ENCODE measurements at regions not wholly inside any gene's neighbourhood (a gene's known extent, or its start where the extent isn't known, plus 50 kb on each side); places are given as distances from the start of the nearest gene placed in this dataset.

DNA sequence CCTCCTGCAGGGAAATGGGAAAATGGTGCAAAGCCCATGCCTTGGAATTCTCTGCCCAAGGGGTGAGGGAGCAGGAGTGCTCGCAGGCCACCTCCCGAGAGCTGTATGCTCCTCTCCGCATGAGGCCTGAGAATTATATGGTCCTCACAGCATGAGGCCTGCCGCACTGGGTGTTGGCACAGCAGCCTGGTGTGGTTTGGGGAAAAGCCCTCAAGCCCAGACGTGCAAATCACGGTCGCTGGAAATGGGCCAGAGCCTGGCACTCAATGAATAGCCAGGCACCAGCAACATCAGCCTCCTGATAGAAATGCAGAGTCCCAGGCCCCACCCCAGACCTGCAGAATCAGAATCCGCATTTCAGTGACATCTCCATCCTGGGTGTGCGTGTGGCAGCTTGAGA, 156.4 kb upstream of the FOXF1 start:
- no peak overlapping the region for H3K4me3 ChIP-seq
- no peaks in the 10 kb centered on the region for H3K9me3 ChIP-seq (ENCODE audit: insufficient read depth, low read depth)
- no peak overlapping the region for H3K4me2 ChIP-seq
- H3K27ac ChIP-seq, result no peak overlapping the region
- H3K79me2 ChIP-seq (ENCODE audit: low read depth), result no peaks in the 10 kb centered on the region
- no peak for DNase-seq
- TF ChIP-seq, protein P1, sequence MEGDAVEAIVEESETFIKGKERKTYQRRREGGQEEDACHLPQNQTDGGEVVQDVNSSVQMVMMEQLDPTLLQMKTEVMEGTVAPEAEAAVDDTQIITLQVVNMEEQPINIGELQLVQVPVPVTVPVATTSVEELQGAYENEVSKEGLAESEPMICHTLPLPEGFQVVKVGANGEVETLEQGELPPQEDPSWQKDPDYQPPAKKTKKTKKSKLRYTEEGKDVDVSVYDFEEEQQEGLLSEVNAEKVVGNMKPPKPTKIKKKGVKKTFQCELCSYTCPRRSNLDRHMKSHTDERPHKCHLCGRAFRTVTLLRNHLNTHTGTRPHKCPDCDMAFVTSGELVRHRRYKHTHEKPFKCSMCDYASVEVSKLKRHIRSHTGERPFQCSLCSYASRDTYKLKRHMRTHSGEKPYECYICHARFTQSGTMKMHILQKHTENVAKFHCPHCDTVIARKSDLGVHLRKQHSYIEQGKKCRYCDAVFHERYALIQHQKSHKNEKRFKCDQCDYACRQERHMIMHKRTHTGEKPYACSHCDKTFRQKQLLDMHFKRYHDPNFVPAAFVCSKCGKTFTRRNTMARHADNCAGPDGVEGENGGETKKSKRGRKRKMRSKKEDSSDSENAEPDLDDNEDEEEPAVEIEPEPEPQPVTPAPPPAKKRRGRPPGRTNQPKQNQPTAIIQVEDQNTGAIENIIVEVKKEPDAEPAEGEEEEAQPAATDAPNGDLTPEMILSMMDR (conservative IDR thresholded peaks at IDR 0.05), result no peak
- TF ChIP-seq EZH2 (IDR thresholded peaks at IDR 0.05; ENCODE audit: low read depth), result no peak
- no peaks in the 10 kb centered on the region for H3F3A ChIP-seq (ENCODE audit: insufficient read depth, low read depth)
- intact Hi-C loops (cut with micrococcal nuclease; ENCODE audit: unreplicated experiment), result no loop called here
- BruUV-seq (replicated peaks), result no TSS peak
- H2AFZ ChIP-seq, result no peak overlapping the region
- H3K27me3 ChIP-seq (ENCODE audit: insufficient read depth, low read depth), result peaks cover 94% of the 10 kb centered on the region
- no peaks in the 10 kb centered on the region for H3K4me1 ChIP-seq (replicated peaks; ENCODE audit: insufficient read depth)
- no peaks in the 10 kb centered on the region for H3K36me3 ChIP-seq (ENCODE audit: low read depth)
- CTCF ChIA-PET, result no interaction called here
- POLR2A ChIA-PET (ENCODE audit: unreplicated experiment), result no interaction called here
- H3K9me2 ChIP-seq (ENCODE audit: insufficient read depth), result no peaks in the 10 kb centered on the region
- no peaks in the 10 kb centered on the region for H4K20me1 ChIP-seq (ENCODE audit: insufficient read depth)

DNA sequence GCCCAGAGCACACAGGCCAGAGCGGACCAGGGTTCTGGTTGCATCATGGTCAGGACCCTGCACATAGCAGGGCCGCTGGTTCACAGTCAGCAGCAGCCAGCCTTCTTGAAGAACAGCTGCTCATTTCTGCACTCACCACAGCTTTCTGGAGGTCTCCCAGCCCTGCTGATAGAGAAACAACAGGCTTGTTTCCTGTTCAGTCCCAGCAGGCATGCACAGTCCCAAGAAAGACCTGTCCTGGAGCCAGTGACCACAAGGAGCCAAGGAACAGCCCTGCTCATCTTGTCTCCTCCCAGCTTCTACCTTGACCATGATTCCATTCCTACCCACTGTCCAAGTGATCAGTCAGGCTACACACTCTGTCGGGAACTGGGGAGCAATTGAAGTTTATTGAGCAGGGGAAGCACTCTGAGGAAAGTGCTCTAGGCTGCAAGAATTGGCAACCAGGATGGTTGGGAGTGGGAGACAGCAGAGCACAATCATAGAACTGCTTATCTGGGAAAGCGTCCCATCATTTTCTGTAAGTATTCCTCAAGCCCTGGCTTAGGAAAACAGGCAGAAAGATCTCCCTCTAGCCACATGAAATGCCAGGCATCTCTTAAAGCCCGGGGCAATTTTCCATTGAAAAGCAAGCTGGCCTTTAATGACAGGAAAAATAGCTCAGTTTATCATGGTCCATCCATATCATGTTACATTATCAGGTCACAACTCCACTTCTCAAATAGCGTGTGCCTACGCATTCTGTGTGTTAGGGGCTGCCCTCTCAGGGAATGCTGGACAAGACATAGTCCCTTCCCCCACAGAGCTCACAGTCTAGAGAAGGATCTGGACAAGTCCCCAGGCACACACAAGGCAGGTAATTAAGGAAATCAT, 155.4 kb upstream of the FOXF1 start:
- intact Hi-C loops (cut with micrococcal nuclease; ENCODE audit: unreplicated experiment), result no loop called here
- H3F3A ChIP-seq (ENCODE audit: insufficient read depth, low read depth), result no peaks in the 10 kb centered on the region
- H3K4me1 ChIP-seq (replicated peaks; ENCODE audit: insufficient read depth), result no peaks in the 10 kb centered on the region
- H3K9me3 ChIP-seq (ENCODE audit: insufficient read depth, low read depth), result no peaks in the 10 kb centered on the region
- ChIA-PET CTCF (no interaction called here), POLR2A (ENCODE audit: unreplicated experiment) (no interaction called here)
- H4K20me1 ChIP-seq (ENCODE audit: insufficient read depth), result no peaks in the 10 kb centered on the region
- no peaks in the 10 kb centered on the region for H3K9me2 ChIP-seq (ENCODE audit: insufficient read depth)
- no peak overlapping the region for H3K27ac ChIP-seq
- H3K4me2 ChIP-seq, result no peak overlapping the region
- no peaks in the 10 kb centered on the region for H3K36me3 ChIP-seq (ENCODE audit: low read depth)
- H3K4me3 ChIP-seq, result no peak overlapping the region
- no peak for DNase-seq
- no peaks in the 10 kb centered on the region for H3K79me2 ChIP-seq (ENCODE audit: low read depth)
- TF ChIP-seq EZH2 (IDR thresholded peaks at IDR 0.05; ENCODE audit: low read depth), result no peak
- TF ChIP-seq, protein P1 (conservative IDR thresholded peaks at IDR 0.05), result no peak
- H2AFZ ChIP-seq, result no peak overlapping the region
- peaks cover 94% of the 10 kb centered on the region for H3K27me3 ChIP-seq (ENCODE audit: insufficient read depth, low read depth)
- no TSS peak for BruUV-seq (replicated peaks)

DNA sequence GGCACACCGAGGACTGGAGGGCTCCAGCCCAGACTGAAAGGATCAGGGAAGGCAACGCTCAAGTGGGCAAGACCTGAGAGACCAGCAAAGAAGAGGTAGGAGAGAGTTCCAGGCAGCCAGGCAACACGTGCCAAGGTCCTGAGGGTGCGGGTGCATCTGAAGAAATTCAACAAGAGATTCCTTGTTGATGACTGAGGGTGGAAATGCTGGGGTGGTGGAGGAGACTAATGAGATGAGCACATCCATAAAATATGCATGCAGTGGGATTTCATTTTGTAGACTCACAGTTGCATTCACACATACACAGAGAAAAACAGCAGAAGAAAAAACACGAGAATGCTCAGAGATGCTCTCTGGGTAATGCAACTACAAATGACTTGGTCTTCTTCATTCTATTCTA, 154.8 kb upstream of the FOXF1 start:
- no peaks in the 10 kb centered on the region for H4K20me1 ChIP-seq (ENCODE audit: insufficient read depth)
- no peak overlapping the region for H2AFZ ChIP-seq
- no peaks in the 10 kb centered on the region for H3K9me3 ChIP-seq (ENCODE audit: insufficient read depth, low read depth)
- H3K9me2 ChIP-seq (ENCODE audit: insufficient read depth), result no peaks in the 10 kb centered on the region
- no peak overlapping the region for H3K27ac ChIP-seq
- H3K4me3 ChIP-seq, result no peak overlapping the region
- BruUV-seq (replicated peaks), result no TSS peak
- no peaks in the 10 kb centered on the region for H3F3A ChIP-seq (ENCODE audit: insufficient read depth, low read depth)
- no peak overlapping the region for H3K4me2 ChIP-seq
- TF ChIP-seq EZH2 (IDR thresholded peaks at IDR 0.05; ENCODE audit: low read depth), result no peak
- no peaks in the 10 kb centered on the region for H3K36me3 ChIP-seq (ENCODE audit: low read depth)
- intact Hi-C loops (cut with micrococcal nuclease; ENCODE audit: unreplicated experiment), result no loop called here
- H3K4me1 ChIP-seq (replicated peaks; ENCODE audit: insufficient read depth), result no peaks in the 10 kb centered on the region
- H3K27me3 ChIP-seq (ENCODE audit: insufficient read depth, low read depth), result peaks cover 94% of the 10 kb centered on the region
- H3K79me2 ChIP-seq (ENCODE audit: low read depth), result no peaks in the 10 kb centered on the region
- CTCF ChIA-PET, result no interaction called here
- POLR2A ChIA-PET (ENCODE audit: unreplicated experiment), result no interaction called here
- DNase-seq, result no peak

DNA sequence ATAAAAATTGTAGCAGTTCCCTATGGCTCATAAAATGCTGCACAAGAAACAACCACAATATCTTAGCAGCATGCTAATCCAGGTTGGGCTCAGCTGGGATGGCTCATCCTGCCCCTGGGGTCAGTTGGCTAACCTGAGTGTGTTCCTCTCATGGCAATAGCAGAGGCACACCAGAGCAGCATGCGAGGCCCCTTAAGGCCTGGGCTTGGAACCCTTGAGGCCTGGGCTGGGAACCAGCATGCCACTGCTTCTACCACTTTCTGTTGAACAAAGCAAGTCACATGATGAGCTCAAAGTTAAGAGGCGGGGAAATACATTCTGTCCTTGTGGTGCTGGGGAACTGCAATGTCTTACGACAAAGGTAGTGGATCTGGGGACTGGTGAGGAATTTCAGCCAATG, 154.4 kb upstream of the FOXF1 start:
- no peaks in the 10 kb centered on the region for H3K79me2 ChIP-seq (ENCODE audit: low read depth)
- H3F3A ChIP-seq (ENCODE audit: insufficient read depth, low read depth), result no peaks in the 10 kb centered on the region
- POLR2A ChIA-PET (ENCODE audit: unreplicated experiment), result no interaction called here
- intact Hi-C loops (cut with micrococcal nuclease; ENCODE audit: unreplicated experiment), result no loop called here
- H2AFZ ChIP-seq, result no peak overlapping the region
- BruUV-seq (replicated peaks), result no TSS peak
- H3K27me3 ChIP-seq (ENCODE audit: insufficient read depth, low read depth), result peaks cover 94% of the 10 kb centered on the region
- H3K9me2 ChIP-seq (ENCODE audit: insufficient read depth), result no peaks in the 10 kb centered on the region
- CTCF ChIA-PET, result no interaction called here
- no peaks in the 10 kb centered on the region for H4K20me1 ChIP-seq (ENCODE audit: insufficient read depth)
- H3K4me1 ChIP-seq (replicated peaks; ENCODE audit: insufficient read depth), result no peaks in the 10 kb centered on the region
- no peak overlapping the region for H3K4me3 ChIP-seq
- no peaks in the 10 kb centered on the region for H3K9me3 ChIP-seq (ENCODE audit: insufficient read depth, low read depth)
- H3K4me2 ChIP-seq, result no peak overlapping the region
- H3K36me3 ChIP-seq (ENCODE audit: low read depth), result no peaks in the 10 kb centered on the region
- no peak for TF ChIP-seq EZH2 (IDR thresholded peaks at IDR 0.05; ENCODE audit: low read depth)
- TF ChIP-seq, protein P1 (conservative IDR thresholded peaks at IDR 0.05), result no peak
- no peak overlapping the region for H3K27ac ChIP-seq
- DNase-seq, result no peak

Data from PC-9 (cell line).